Lower leg skin (tissue), 3 donors: ENCODE measurements at regions not wholly inside any gene's neighbourhood (a gene's known extent, or its start where the extent isn't known, plus 50 kb on each side); places are given as distances from the start of the nearest gene placed in this dataset.

Experiments used
- POLR2A ChIP-seq, 2 donors: fragments of 450-650 bp; IDR thresholded peaks; one replicate each; pipeline ENCODE4 v1.6.1; 2016 to 2017; ENCODE audit warnings: antibody characterized with exemption in 2 of 2, mild to moderate bottlenecking in 1 of 2, moderate library complexity in 1 of 2
- TF ChIP-seq, protein P1 (sequence below), 3 donors: fragments of 450-650 bp; IDR thresholded peaks; one replicate each; pipeline ENCODE4 v1.5.1; 2016; ENCODE audit warnings: antibody characterized with exemption in 3 of 3, mild to moderate bottlenecking in 3 of 3, moderate library complexity in 2 of 3

DNA sequence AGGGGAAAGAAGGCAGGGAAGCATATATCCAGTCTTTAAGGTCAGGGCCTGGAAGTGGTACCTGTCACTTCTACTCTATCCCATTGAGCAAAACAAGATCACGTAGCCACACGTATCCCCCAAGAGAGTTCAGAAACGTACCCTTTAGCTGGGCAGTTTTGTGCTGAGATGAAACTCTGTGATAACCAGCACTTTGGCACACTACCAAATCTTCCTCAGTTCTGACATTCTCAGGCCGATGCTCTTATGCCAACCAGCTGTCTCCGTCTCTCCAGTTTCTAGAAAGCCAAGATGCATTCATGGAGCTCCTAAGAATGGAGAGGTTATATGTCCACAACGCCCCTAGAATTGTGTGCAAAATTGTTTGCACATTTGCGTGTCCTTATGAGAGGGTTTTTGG is 176.6 kb upstream of the MSX2 start:
- TF ChIP-seq, protein P1, sequence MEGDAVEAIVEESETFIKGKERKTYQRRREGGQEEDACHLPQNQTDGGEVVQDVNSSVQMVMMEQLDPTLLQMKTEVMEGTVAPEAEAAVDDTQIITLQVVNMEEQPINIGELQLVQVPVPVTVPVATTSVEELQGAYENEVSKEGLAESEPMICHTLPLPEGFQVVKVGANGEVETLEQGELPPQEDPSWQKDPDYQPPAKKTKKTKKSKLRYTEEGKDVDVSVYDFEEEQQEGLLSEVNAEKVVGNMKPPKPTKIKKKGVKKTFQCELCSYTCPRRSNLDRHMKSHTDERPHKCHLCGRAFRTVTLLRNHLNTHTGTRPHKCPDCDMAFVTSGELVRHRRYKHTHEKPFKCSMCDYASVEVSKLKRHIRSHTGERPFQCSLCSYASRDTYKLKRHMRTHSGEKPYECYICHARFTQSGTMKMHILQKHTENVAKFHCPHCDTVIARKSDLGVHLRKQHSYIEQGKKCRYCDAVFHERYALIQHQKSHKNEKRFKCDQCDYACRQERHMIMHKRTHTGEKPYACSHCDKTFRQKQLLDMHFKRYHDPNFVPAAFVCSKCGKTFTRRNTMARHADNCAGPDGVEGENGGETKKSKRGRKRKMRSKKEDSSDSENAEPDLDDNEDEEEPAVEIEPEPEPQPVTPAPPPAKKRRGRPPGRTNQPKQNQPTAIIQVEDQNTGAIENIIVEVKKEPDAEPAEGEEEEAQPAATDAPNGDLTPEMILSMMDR (IDR thresholded peaks at IDR 0.05), result no peak
- TF ChIP-seq POLR2A (IDR thresholded peaks at IDR 0.05), result no peak
